Colonic mucosa (tissue), 4 donors: ENCODE measurements at regions not wholly inside any gene's neighbourhood (a gene's known extent, or its start where the extent isn't known, plus 50 kb on each side); places are given as distances from the start of the nearest gene placed in this dataset.

Experiments used
- DNase-seq: peaks from one replicate; pipeline ENCODE4 v3.0.0-alpha.2; 2020
- H3K27ac ChIP-seq: fragments of 200-600 bp; one replicate; pipeline ENCODE4 v1.8.0; 2021
- H3K27me3 ChIP-seq: fragments of 200-600 bp; one replicate; pipeline ENCODE4 v1.8.0; 2021
- H3K36me3 ChIP-seq: fragments of 200-600 bp; one replicate; pipeline ENCODE4 v1.8.0; 2021
- H3K4me1 ChIP-seq: fragments of 200-600 bp; one replicate; pipeline ENCODE4 v1.8.0; 2021; ENCODE audit warnings: mild to moderate bottlenecking
- H3K4me3 ChIP-seq: fragments of 200-600 bp; one replicate; pipeline ENCODE4 v1.8.0; 2021
- H3K9ac ChIP-seq, 2 donors: one replicate each; pipeline ENCODE4 v1.7.0; 2013; ENCODE audit warnings: control low read depth in 2 of 2, low read depth in 2 of 2, low read length in 2 of 2
- H3K9me3 ChIP-seq: fragments of 200-600 bp; one replicate; pipeline ENCODE4 v1.8.0; 2021
- CTCF ChIP-seq: fragments of 200-600 bp; IDR thresholded peaks from one replicate; pipeline ENCODE4 v1.8.0; 2022; ENCODE audit warnings: antibody characterized with exemption, mild to moderate bottlenecking
- intact Hi-C: fragments of 100-400 bp; cut with DNase I; formaldehyde crosslinking; loops from one replicate; pipeline ENCODE4 v1.14.1; 2022
- donor health status: healthy.
- donor health status: DM: no; HTN: no; CAD: no.
- donor health status: DM: no; HTN: no; CAD: no.

GRCh38 chr11:80436547-80436946 lies 995.7 kb upstream of the TENM4 start:
- no peaks in the 10 kb centered on the region for H3K9me3 ChIP-seq
- H3K9ac ChIP-seq: no peak overlapping the region
- TF ChIP-seq CTCF: no peak
- no peak overlapping the region for H3K27ac ChIP-seq
- no peaks in the 10 kb centered on the region for H3K36me3 ChIP-seq
- H3K4me1 ChIP-seq: no peaks in the 10 kb centered on the region
- H3K27me3 ChIP-seq: no peaks in the 10 kb centered on the region
- intact Hi-C loops: no loop called here
- H3K4me3 ChIP-seq: no peak overlapping the region
- no peak for DNase-seq

DNA sequence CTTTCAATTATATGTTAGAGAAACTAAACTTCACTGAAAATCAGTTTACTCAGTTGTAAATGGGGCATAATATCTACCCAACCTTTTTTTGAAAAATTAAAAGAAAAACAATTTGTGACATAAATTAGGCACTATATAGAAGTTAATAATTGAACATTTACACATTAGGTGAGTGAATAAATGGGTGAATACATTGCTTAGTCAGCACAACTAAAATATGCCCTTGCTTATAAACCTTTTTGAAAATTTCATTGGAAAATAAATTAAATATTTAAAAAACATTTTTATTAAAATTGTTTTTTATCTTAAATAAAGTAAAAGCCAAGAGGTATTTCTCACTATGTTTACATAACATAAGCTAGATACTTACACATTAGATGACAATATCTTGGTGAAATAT lies 994.5 kb upstream of the TENM4 start:
- Histone ChIP-seq H3K9me3 (no peaks in the 10 kb centered on the region), H3K4me3 (no peak overlapping the region), H3K27me3 (no peaks in the 10 kb centered on the region), H3K9ac (no peak overlapping the region), H3K36me3 (no peaks in the 10 kb centered on the region), H3K4me1 (no peaks in the 10 kb centered on the region), H3K27ac (no peak overlapping the region)
- intact Hi-C loops: no loop called here
- no peak for TF ChIP-seq CTCF
- no peak for DNase-seq

DNA sequence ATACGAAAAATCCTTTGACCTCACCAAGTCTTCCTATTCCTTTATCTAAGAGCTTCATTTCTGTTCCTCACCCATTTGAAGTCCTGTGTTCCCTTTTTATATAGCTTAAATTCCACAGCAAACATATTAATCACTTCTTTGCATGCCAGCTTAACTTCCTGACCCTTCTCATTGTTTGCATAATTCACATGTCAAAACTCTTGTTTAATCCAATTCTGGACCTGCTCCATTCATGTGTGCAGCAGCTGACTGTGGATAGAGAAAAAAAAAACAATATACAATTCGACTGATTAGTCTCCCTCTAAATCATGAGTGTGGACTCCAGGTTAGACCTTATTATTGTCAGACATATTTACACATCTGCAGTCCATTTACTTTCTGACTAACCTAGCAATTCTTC lies 991.2 kb upstream of the TENM4 start:
- Histone ChIP-seq H3K9ac (no peak overlapping the region), H3K36me3 (no peaks in the 10 kb centered on the region), H3K27ac (no peak overlapping the region), H3K4me1 (no peaks in the 10 kb centered on the region), H3K27me3 (no peaks in the 10 kb centered on the region), H3K9me3 (no peaks in the 10 kb centered on the region), H3K4me3 (no peak overlapping the region)
- DNase-seq: no peak
- intact Hi-C loops: no loop called here
- TF ChIP-seq CTCF: no peak

- H3K27ac ChIP-seq: no peak overlapping the region
- intact Hi-C loops: no loop called here
Measured at GRCh38 chr11:80424012-80424695, 983.3 kb upstream of the TENM4 start.

GRCh38 chr11:80420374-80420773 lies 979.5 kb upstream of the TENM4 start:
- H3K36me3 ChIP-seq: no peaks in the 10 kb centered on the region
- H3K27ac ChIP-seq: no peak overlapping the region
- no peaks in the 10 kb centered on the region for H3K4me1 ChIP-seq
- no peak for TF ChIP-seq CTCF
- intact Hi-C loops: no loop called here
- H3K9me3 ChIP-seq: no peaks in the 10 kb centered on the region
- no peaks in the 10 kb centered on the region for H3K27me3 ChIP-seq
- no peak overlapping the region for H3K9ac ChIP-seq
- H3K4me3 ChIP-seq: no peak overlapping the region
- no peak for DNase-seq

More at GRCh38 chr11:80424012-80424695, 983.3 kb upstream of the TENM4 start:
- no peaks in the 10 kb centered on the region for H3K36me3 ChIP-seq
- no peak overlapping the region for H3K9ac ChIP-seq
- no peaks in the 10 kb centered on the region for H3K27me3 ChIP-seq
- no peaks in the 10 kb centered on the region for H3K9me3 ChIP-seq
- no peak overlapping the region for H3K4me3 ChIP-seq
- TF ChIP-seq CTCF: no peak
- no peaks in the 10 kb centered on the region for H3K4me1 ChIP-seq
- DNase-seq: no peak
